Osteoblast (primary cell): ENCODE measurements at regions not wholly inside any gene's neighbourhood (a gene's known extent, or its start where the extent isn't known, plus 50 kb on each side); places are given as distances from the start of the nearest gene placed in this dataset.

Experiments used
- DNase-seq: peaks from one replicate; pipeline ENCODE4 v3.0.0; 2011; ENCODE audit warnings: low spot score, mixed read lengths; ENCODE audit not compliant: insufficient read length; ENCODE audit errors: missing footprints
- H2AFZ ChIP-seq: 2 replicates; pipeline ENCODE4 v1.6.0; 2011; ENCODE audit warnings: mild to moderate bottlenecking, low read length
- H3K27ac ChIP-seq: 2 replicates; pipeline ENCODE4 v1.5.1; 2011; ENCODE audit warnings: mild to moderate bottlenecking, low read depth, low read length, moderate library complexity
- H3K27me3 ChIP-seq: 2 replicates; pipeline ENCODE4 v1.6.0; 2012; ENCODE audit warnings: mild to moderate bottlenecking, control low read depth, inconsistent platforms, low read length, moderate library complexity; ENCODE audit not compliant: insufficient read depth
- H3K36me3 ChIP-seq: 2 replicates; pipeline ENCODE4 v1.5.1; 2011; ENCODE audit warnings: mild to moderate bottlenecking, low read length, control low read depth, moderate library complexity; ENCODE audit not compliant: insufficient read depth
- H3K4me1 ChIP-seq: 2 replicates; pipeline ENCODE4 v1.5.1; 2011; ENCODE audit warnings: mild to moderate bottlenecking, low read length, control low read depth, moderate library complexity; ENCODE audit not compliant: insufficient read depth
- H3K4me2 ChIP-seq: 2 replicates; pipeline ENCODE4 v1.6.0; 2011; ENCODE audit warnings: mild to moderate bottlenecking, low read length; ENCODE audit not compliant: insufficient read depth
- H3K4me3 ChIP-seq: fragments of 200-600 bp; sonication (generic); 3 replicates; pipeline ENCODE4 v1.5.1; 2012; ENCODE audit warnings: mild to moderate bottlenecking, low read length, inconsistent platforms; ENCODE audit not compliant: insufficient read depth
- H3K79me2 ChIP-seq: 2 replicates; pipeline ENCODE4 v1.6.0; 2012; ENCODE audit warnings: mild to moderate bottlenecking, low read length, control low read depth, inconsistent platforms; ENCODE audit not compliant: insufficient read depth
- H3K9me3 ChIP-seq: 2 replicates; pipeline ENCODE4 v1.5.1; 2011; ENCODE audit warnings: low read depth, low read length, control low read depth
- H4K20me1 ChIP-seq: 2 replicates; pipeline ENCODE4 v1.6.0; 2012; ENCODE audit warnings: mild to moderate bottlenecking, low read length, control low read depth; ENCODE audit not compliant: insufficient read depth
- CTCF ChIP-seq: IDR thresholded peaks from 2 replicates; pipeline ENCODE4 v1.5.1; 2011; ENCODE audit warnings: mild to moderate bottlenecking, low read depth, low read length, moderate library complexity; ENCODE audit errors: extremely low read depth

- H3K36me3 ChIP-seq, result no peaks in the 10 kb centered on the region
- no peaks in the 10 kb centered on the region for H3K9me3 ChIP-seq
- no peak overlapping the region for H3K4me3 ChIP-seq
- TF ChIP-seq CTCF, result no peak
- H3K27ac ChIP-seq, result no peak overlapping the region
- no peaks in the 10 kb centered on the region for H3K4me1 ChIP-seq
- H3K79me2 ChIP-seq, result no peaks in the 10 kb centered on the region
- H4K20me1 ChIP-seq, result no peaks in the 10 kb centered on the region
- H3K27me3 ChIP-seq, result peaks cover 23% of the 10 kb centered on the region
- no peak overlapping the region for H2AFZ ChIP-seq
- H3K4me2 ChIP-seq, result no peak overlapping the region
- no peak for DNase-seq
Observed at GRCh38 chr2:157933160-157933920, 57.2 kb upstream of the ACVR1 start.

- no peak overlapping the region for H3K4me2 ChIP-seq
- no peak for TF ChIP-seq CTCF
- peak; percentile 46 for DNase-seq
- no peaks in the 10 kb centered on the region for H4K20me1 ChIP-seq
- no peaks in the 10 kb centered on the region for H3K4me1 ChIP-seq
- H3K79me2 ChIP-seq, result no peaks in the 10 kb centered on the region
- H2AFZ ChIP-seq, result no peak overlapping the region
- H3K36me3 ChIP-seq, result no peaks in the 10 kb centered on the region
- H3K4me3 ChIP-seq, result no peak overlapping the region
- no peaks in the 10 kb centered on the region for H3K9me3 ChIP-seq
- H3K27me3 ChIP-seq, result peaks cover 23% of the 10 kb centered on the region
- no peak overlapping the region for H3K27ac ChIP-seq
Observed at GRCh38 chr2:157932480-157933159, 56.5 kb upstream of the ACVR1 start.

GRCh38 chr2:157931542-157931941 lies 55.4 kb upstream of the ACVR1 start:
- peaks cover 23% of the 10 kb centered on the region for H3K27me3 ChIP-seq
- no peaks in the 10 kb centered on the region for H4K20me1 ChIP-seq
- H3K36me3 ChIP-seq, result no peaks in the 10 kb centered on the region
- no peak overlapping the region for H2AFZ ChIP-seq
- DNase-seq, result no peak
- H3K9me3 ChIP-seq, result no peaks in the 10 kb centered on the region
- H3K79me2 ChIP-seq, result no peaks in the 10 kb centered on the region
- no peak overlapping the region for H3K27ac ChIP-seq
- no peak overlapping the region for H3K4me2 ChIP-seq
- no peak overlapping the region for H3K4me3 ChIP-seq
- H3K4me1 ChIP-seq, result no peaks in the 10 kb centered on the region
- no peak for TF ChIP-seq CTCF

- Histone ChIP-seq H3K27ac (no peak overlapping the region), H2AFZ (no peak overlapping the region), H3K4me1 (no peaks in the 10 kb centered on the region), H3K4me2 (no peak overlapping the region), H3K79me2 (no peaks in the 10 kb centered on the region), H4K20me1 (no peaks in the 10 kb centered on the region), H3K9me3 (no peaks in the 10 kb centered on the region), H3K4me3 (no peak overlapping the region), H3K36me3 (no peaks in the 10 kb centered on the region), H3K27me3 (peaks cover 23% of the 10 kb centered on the region)
- no peak for DNase-seq
- TF ChIP-seq CTCF, result no peak
Observed at GRCh38 chr2:157930728-157931127, 54.6 kb upstream of the ACVR1 start.
